GOT3 (cell line): ENCODE measurements at regions not wholly inside any gene's neighbourhood (a gene's known extent, or its start where the extent isn't known, plus 50 kb on each side); places are given as distances from the start of the nearest gene placed in this dataset.

Source experiments
- DNase-seq: peaks from one replicate; lab custom pipeline; 2025; ENCODE audit warnings: mixed read lengths; lab: John Stamatoyannopoulos, UW

- no peak for DNase-seq
Observed at GRCh38 chr4:111718763-111719559, 426.3 kb upstream of the FAM241A start.

- no peak for DNase-seq
Observed at GRCh38 chr4:111720866-111721265, 424.4 kb upstream of the FAM241A start.

GRCh38 chr4:111722213-111722720 lies 423.0 kb upstream of the FAM241A start:
- no peak for DNase-seq

- DNase-seq: no peak
Observed at GRCh38 chr4:111736516-111736915, 408.7 kb upstream of the FAM241A start.

GRCh38 chr4:111744847-111745246 lies 400.4 kb upstream of the FAM241A start:
- no peak for DNase-seq

- no peak for DNase-seq
Observed at GRCh38 chr4:111748157-111748556, 397.1 kb upstream of the FAM241A start.

GRCh38 chr4:111754003-111754402 lies 391.3 kb upstream of the FAM241A start:
- no peak for DNase-seq

GRCh38 chr4:111755571-111755970 lies 389.7 kb upstream of the FAM241A start:
- no peak for DNase-seq

GRCh38 chr4:111761531-111761930 lies 383.7 kb upstream of the FAM241A start:
- DNase-seq: no peak

- DNase-seq: no peak
Observed at GRCh38 chr4:111770514-111770913, 374.7 kb upstream of the FAM241A start.

- no peak for DNase-seq
Observed at GRCh38 chr4:111773858-111774257, 371.4 kb upstream of the FAM241A start.

GRCh38 chr4:111775556-111776297 lies 369.5 kb upstream of the FAM241A start:
- DNase-seq: no peak

GRCh38 chr4:111776561-111776960 lies 368.7 kb upstream of the FAM241A start:
- no peak for DNase-seq

GRCh38 chr4:111778543-111778942 lies 366.7 kb upstream of the FAM241A start:
- DNase-seq: no peak

GRCh38 chr4:111780965-111781364 lies 364.3 kb upstream of the FAM241A start:
- no peak for DNase-seq

- DNase-seq: no peak
Observed at GRCh38 chr4:111781611-111782010, 363.6 kb upstream of the FAM241A start.

- DNase-seq: no peak
Observed at GRCh38 chr4:111788099-111788498, 357.2 kb upstream of the FAM241A start.

GRCh38 chr4:111789901-111790640 lies 355.2 kb upstream of the FAM241A start:
- DNase-seq: no peak

GRCh38 chr4:111792632-111793031 lies 352.6 kb upstream of the FAM241A start:
- DNase-seq: no peak

GRCh38 chr4:111793433-111794091 lies 351.7 kb upstream of the FAM241A start:
- DNase-seq: no peak

GRCh38 chr4:111797455-111798163 lies 347.6 kb upstream of the FAM241A start:
- DNase-seq: no peak
